22Rv1 (cell line): ENCODE measurements at regions not wholly inside any gene's neighbourhood (a gene's known extent, or its start where the extent isn't known, plus 50 kb on each side); places are given as distances from the start of the nearest gene placed in this dataset.
"Not testable (repeated sequence)": the region's sequence is repeated elsewhere in the genome, so short reads cannot be mapped to it uniquely, and the experiment has no call there.

Source experiments
- ZFX ChIP-seq: fragments of 450-650 bp; IDR thresholded peaks from 2 replicates; pipeline ENCODE4 v1.6.1; 2017; ENCODE audit warnings: antibody characterized with exemption, borderline replicate concordance
- TF ChIP-seq, protein P1 (sequence below): fragments of 450-650 bp; IDR thresholded peaks from 2 replicates; pipeline ENCODE4 v1.5.1; 2017; ENCODE audit warnings: mild to moderate bottlenecking

DNA sequence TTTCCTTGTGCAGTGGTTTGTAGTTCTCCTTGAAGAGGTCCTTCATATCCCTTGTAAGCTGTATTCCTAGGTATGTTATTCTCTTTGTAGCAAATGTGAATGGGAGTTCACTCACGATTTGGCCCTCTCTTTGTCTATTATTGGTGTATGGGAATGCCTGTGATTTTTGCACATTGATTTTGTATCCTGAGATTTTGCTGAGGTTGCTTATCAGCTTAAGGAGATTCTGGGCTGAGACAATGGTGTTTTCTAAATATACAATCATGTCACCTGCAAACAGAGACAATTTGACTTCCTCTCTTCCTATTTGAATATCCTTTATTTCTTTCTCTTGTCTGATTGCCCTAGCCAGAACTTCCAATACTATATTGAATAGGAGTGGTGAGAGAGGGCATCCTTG is 90.1 kb upstream of the ZBED5 start:
- TF ChIP-seq, protein P1, sequence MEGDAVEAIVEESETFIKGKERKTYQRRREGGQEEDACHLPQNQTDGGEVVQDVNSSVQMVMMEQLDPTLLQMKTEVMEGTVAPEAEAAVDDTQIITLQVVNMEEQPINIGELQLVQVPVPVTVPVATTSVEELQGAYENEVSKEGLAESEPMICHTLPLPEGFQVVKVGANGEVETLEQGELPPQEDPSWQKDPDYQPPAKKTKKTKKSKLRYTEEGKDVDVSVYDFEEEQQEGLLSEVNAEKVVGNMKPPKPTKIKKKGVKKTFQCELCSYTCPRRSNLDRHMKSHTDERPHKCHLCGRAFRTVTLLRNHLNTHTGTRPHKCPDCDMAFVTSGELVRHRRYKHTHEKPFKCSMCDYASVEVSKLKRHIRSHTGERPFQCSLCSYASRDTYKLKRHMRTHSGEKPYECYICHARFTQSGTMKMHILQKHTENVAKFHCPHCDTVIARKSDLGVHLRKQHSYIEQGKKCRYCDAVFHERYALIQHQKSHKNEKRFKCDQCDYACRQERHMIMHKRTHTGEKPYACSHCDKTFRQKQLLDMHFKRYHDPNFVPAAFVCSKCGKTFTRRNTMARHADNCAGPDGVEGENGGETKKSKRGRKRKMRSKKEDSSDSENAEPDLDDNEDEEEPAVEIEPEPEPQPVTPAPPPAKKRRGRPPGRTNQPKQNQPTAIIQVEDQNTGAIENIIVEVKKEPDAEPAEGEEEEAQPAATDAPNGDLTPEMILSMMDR = not testable (repeated sequence)
- not testable (repeated sequence) for TF ChIP-seq ZFX
